ENCODE measurements at regions not wholly inside any gene's neighbourhood (a gene's known extent, or its start where the extent isn't known, plus 50 kb on each side); places are given as distances from the start of the nearest gene placed in this dataset.

GRCh38 chr9:108100571-108100970 lies 611.0 kb upstream of the KLF4 start:
- TF ChIP-seq FOS (IDR thresholded peaks at IDR 0.05; ENCODE audit: borderline replicate concordance, insufficient read depth, low read length), result no peak
- no peak for TF ChIP-seq CTCF (IDR thresholded peaks at IDR 0.05; ENCODE audit: extremely low read depth in 1 of 2, insufficient read depth in 1 of 2, low read depth in 1 of 2, low read length in 2 of 2)
- TF ChIP-seq POLR2A (IDR thresholded peaks at IDR 0.05; ENCODE audit: low read depth, low read length), result no peak
- no peak for TF ChIP-seq JUN (IDR thresholded peaks at IDR 0.05; ENCODE audit: borderline replicate concordance, insufficient read depth, insufficient read length, low read depth)
- TF ChIP-seq POLR2AphosphoS5 (IDR thresholded peaks at IDR 0.05; ENCODE audit: insufficient read depth, low read depth, low read length), result no peak

Measured in endothelial cell of umbilical vein (primary cell).